PC-9 (cell line): ENCODE measurements at regions not wholly inside any gene's neighbourhood (a gene's known extent, or its start where the extent isn't known, plus 50 kb on each side); places are given as distances from the start of the nearest gene placed in this dataset.

ENCODE experiments used
- BruUV-seq: library from RNA; stranded (reverse); fragments of 400-500 nt; replicated peaks from 2 replicates; lab custom pipeline; 2021; lab: Mats Ljungman, UMichigan
- CTCF ChIA-PET: fragments of 300-600 bp; sonication (Branson Sonifier 250); formaldehyde crosslinking; loops from one replicate; lab custom pipeline; 2022; ENCODE audit warnings: antibody characterized with exemption; lab: Charles Lee
- POLR2A ChIA-PET: fragments of 300-600 bp; sonication (Branson Sonifier 250); formaldehyde crosslinking; loops from one replicate; lab custom pipeline; 2022; ENCODE audit warnings: antibody characterized with exemption; ENCODE audit not compliant: unreplicated experiment; lab: Charles Lee
- DNase-seq, 2 experiments: peaks; one replicate each; pipeline versions ENCODE4 v3.0.0 to v3.0.0-alpha.2; 2015 to 2022; ENCODE audit warnings: mixed read lengths in 1 of 2
- H2AFZ ChIP-seq: fragments of 200-600 bp; sonication (generic); 2 replicates; pipeline ENCODE4 v1.8.1; 2017; ENCODE audit warnings: antibody characterized with exemption
- H3F3A ChIP-seq: fragments of 200-600 bp; sonication (generic); 2 replicates; pipeline ENCODE4 v1.8.1; 2017; ENCODE audit warnings: antibody characterized with exemption, mild to moderate bottlenecking, low read depth; ENCODE audit not compliant: insufficient read depth
- H3K27ac ChIP-seq: fragments of 200-600 bp; sonication (generic); 2 replicates; pipeline ENCODE4 v1.6.1; 2016; ENCODE audit warnings: mixed run types
- H3K27me3 ChIP-seq: fragments of 200-600 bp; sonication (generic); 2 replicates; pipeline ENCODE4 v1.6.1; 2016; ENCODE audit warnings: low read depth, mixed run types; ENCODE audit not compliant: insufficient read depth
- H3K36me3 ChIP-seq: fragments of 200-600 bp; sonication (generic); 2 replicates; pipeline ENCODE4 v1.6.1; 2016; ENCODE audit warnings: low read depth, mixed run types
- H3K4me1 ChIP-seq: fragments of 200-600 bp; sonication (generic); replicated peaks from 2 replicates; pipeline ENCODE4 v1.6.1; 2016; ENCODE audit warnings: mixed run types; ENCODE audit not compliant: insufficient read depth
- H3K4me2 ChIP-seq: fragments of 200-600 bp; sonication (generic); 2 replicates; pipeline ENCODE4 v1.6.1; 2017; ENCODE audit warnings: mixed run types
- H3K4me3 ChIP-seq: fragments of 200-600 bp; sonication (generic); 2 replicates; pipeline ENCODE4 v1.6.1; 2016; ENCODE audit warnings: mixed run types
- H3K79me2 ChIP-seq: fragments of 200-600 bp; sonication (generic); 2 replicates; pipeline ENCODE4 v1.6.1; 2017; ENCODE audit warnings: low read depth, mixed run types
- H3K9me2 ChIP-seq: fragments of 200-600 bp; sonication (generic); 2 replicates; pipeline ENCODE4 v1.8.1; 2017; ENCODE audit warnings: mild to moderate bottlenecking; ENCODE audit not compliant: insufficient read depth
- H3K9me3 ChIP-seq: fragments of 200-600 bp; sonication (generic); 2 replicates; pipeline ENCODE4 v1.8.1; 2016; ENCODE audit warnings: low read depth; ENCODE audit not compliant: insufficient read depth
- H4K20me1 ChIP-seq: fragments of 200-600 bp; sonication (generic); 2 replicates; pipeline ENCODE4 v1.8.1; 2017; ENCODE audit not compliant: insufficient read depth
- EZH2 ChIP-seq: fragments of 200-600 bp; sonication (generic); IDR thresholded peaks from 2 replicates; pipeline ENCODE4 v1.8.0; 2017; ENCODE audit warnings: antibody characterized with exemption, low read depth
- intact Hi-C: fragments of 100-400 bp; cut with micrococcal nuclease; formaldehyde crosslinking; loops from one replicate; pipeline ENCODE4 v1.10.0; 2022; ENCODE audit not compliant: unreplicated experiment
- TF ChIP-seq, protein P1 (sequence below): fragments of 200-600 bp; sonication (generic); conservative IDR thresholded peaks from 2 replicates; pipeline ENCODE4 v1.6.1; 2017; ENCODE audit warnings: mixed run types, antibody characterized with exemption, mild to moderate bottlenecking, moderate library complexity

DNA sequence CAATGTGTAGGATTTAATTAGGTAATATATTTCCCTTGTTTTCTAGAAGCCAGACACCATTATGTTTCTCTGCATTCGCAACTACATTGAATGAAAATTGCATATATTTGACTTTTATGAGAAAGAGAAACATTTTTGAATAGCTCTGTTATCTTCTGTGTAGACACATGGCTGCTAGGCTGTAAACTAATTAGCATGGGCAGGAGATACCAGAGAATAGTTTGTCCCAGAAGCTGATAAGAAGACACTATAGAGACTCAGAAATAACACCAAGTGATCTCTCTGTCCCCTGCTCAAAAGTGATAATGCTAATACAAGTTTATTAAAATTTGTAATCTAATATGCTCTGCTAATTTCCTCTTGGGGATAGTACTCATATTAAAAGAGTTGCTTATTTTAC lies 198.0 kb upstream of the TUSC1 start:
- no peak for DNase-seq
- H4K20me1 ChIP-seq: no peaks in the 10 kb centered on the region
- no peak for TF ChIP-seq EZH2
- TF ChIP-seq, protein P1, sequence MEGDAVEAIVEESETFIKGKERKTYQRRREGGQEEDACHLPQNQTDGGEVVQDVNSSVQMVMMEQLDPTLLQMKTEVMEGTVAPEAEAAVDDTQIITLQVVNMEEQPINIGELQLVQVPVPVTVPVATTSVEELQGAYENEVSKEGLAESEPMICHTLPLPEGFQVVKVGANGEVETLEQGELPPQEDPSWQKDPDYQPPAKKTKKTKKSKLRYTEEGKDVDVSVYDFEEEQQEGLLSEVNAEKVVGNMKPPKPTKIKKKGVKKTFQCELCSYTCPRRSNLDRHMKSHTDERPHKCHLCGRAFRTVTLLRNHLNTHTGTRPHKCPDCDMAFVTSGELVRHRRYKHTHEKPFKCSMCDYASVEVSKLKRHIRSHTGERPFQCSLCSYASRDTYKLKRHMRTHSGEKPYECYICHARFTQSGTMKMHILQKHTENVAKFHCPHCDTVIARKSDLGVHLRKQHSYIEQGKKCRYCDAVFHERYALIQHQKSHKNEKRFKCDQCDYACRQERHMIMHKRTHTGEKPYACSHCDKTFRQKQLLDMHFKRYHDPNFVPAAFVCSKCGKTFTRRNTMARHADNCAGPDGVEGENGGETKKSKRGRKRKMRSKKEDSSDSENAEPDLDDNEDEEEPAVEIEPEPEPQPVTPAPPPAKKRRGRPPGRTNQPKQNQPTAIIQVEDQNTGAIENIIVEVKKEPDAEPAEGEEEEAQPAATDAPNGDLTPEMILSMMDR: no peak
- intact Hi-C loops: no loop called here
- no TSS peak for BruUV-seq
- no peak overlapping the region for H3K4me3 ChIP-seq
- no peak overlapping the region for H3K27ac ChIP-seq
- H2AFZ ChIP-seq: no peak overlapping the region
- no peaks in the 10 kb centered on the region for H3F3A ChIP-seq
- no peaks in the 10 kb centered on the region for H3K79me2 ChIP-seq
- no peaks in the 10 kb centered on the region for H3K36me3 ChIP-seq
- POLR2A ChIA-PET: no interaction called here
- H3K9me3 ChIP-seq: no peaks in the 10 kb centered on the region
- H3K9me2 ChIP-seq: no peaks in the 10 kb centered on the region
- H3K4me1 ChIP-seq: no peaks in the 10 kb centered on the region
- no peaks in the 10 kb centered on the region for H3K27me3 ChIP-seq
- no peak overlapping the region for H3K4me2 ChIP-seq
- CTCF ChIA-PET: no interaction called here

DNA sequence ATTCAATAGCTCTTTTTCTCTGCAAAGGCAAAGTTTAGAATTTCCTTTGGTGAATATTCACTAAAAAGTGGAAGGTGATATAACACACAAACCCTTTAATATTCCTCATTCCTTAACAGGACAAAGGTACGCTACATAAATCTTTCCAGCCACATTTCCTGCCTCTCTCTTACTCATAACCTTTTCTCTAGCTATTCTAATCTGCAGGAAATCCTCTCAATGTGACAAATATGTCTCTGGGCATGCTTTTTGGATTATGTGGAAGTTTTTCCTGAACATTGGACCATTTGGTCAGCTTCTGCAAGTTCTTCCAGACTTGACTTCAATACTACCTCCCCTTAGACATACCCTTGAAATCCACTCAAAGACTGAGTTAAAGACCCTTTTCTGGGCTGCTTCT lies 186.3 kb upstream of the TUSC1 start:
- POLR2A ChIA-PET: no interaction called here
- H3K4me3 ChIP-seq: no peak overlapping the region
- CTCF ChIA-PET: no interaction called here

DNA sequence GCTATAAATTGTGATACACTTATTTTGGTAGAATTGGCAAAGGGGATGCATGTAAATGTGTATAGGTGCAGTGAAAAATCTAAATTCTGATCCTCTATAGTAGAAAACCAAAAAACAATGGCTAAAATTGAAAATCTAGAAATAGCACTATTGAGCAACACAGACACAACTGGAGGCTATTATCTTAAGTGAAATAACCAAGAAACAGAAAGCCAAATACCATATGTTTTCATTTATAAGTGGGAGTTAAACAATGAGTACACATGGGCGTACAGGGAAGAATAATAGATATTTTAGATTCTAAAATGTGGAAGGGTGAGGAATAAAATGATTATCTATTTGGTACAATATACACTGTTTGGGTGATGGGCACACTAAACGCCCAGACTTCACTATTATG lies 183.2 kb upstream of the TUSC1 start:
- Histone ChIP-seq H3K4me2 (no peak overlapping the region), H3K27me3 (no peaks in the 10 kb centered on the region), H3K9me3 (no peaks in the 10 kb centered on the region), H3K4me3 (no peak overlapping the region), H3K27ac (no peak overlapping the region), H3K36me3 (no peaks in the 10 kb centered on the region), H2AFZ (no peak overlapping the region), H3K79me2 (no peaks in the 10 kb centered on the region), H3K9me2 (no peaks in the 10 kb centered on the region), H4K20me1 (no peaks in the 10 kb centered on the region), H3F3A (no peaks in the 10 kb centered on the region), H3K4me1 (no peaks in the 10 kb centered on the region)
- ChIA-PET CTCF (no interaction called here), POLR2A (no interaction called here)
- TF ChIP-seq EZH2: no peak
- TF ChIP-seq, protein P1: no peak
- intact Hi-C loops: no loop called here
- DNase-seq: no peak
- BruUV-seq: no TSS peak

More for the DNA sequence above, 186.3 kb upstream of the TUSC1 start:
- H4K20me1 ChIP-seq: no peaks in the 10 kb centered on the region
- intact Hi-C loops: no loop called here
- H3K27ac ChIP-seq: no peak overlapping the region
- no TSS peak for BruUV-seq
- DNase-seq: no peak
- H3K79me2 ChIP-seq: no peaks in the 10 kb centered on the region
- no peak overlapping the region for H3K4me2 ChIP-seq
- no peaks in the 10 kb centered on the region for H3K27me3 ChIP-seq
- no peaks in the 10 kb centered on the region for H3F3A ChIP-seq
- H3K9me2 ChIP-seq: no peaks in the 10 kb centered on the region
- H3K4me1 ChIP-seq: no peaks in the 10 kb centered on the region
- no peak for TF ChIP-seq EZH2
- TF ChIP-seq, protein P1: no peak
- no peaks in the 10 kb centered on the region for H3K9me3 ChIP-seq
- H2AFZ ChIP-seq: no peak overlapping the region
- no peaks in the 10 kb centered on the region for H3K36me3 ChIP-seq
